Aorta (tissue), 5 donors: ENCODE measurements at regions not wholly inside any gene's neighbourhood (a gene's known extent, or its start where the extent isn't known, plus 50 kb on each side); places are given as distances from the start of the nearest gene placed in this dataset.

Source experiments
- ATAC-seq: fragments of 200-7000 bp; cut with Tn5 transposase; one replicate; pipeline ENCODE4 v1.9.1; 2022; ENCODE audit warnings: moderate library complexity; ENCODE audit not compliant: low FRiP score
- DNase-seq, 2 donors: peaks; one replicate each; pipeline ENCODE4 v3.0.0-alpha.2; 2020
- H3K27ac ChIP-seq, 2 donors: one replicate each; pipeline ENCODE4 v1.5.1; 2013; ENCODE audit warnings: low read length in 2 of 2, mild to moderate bottlenecking in 2 of 2, moderate library complexity in 2 of 2, control low read depth in 1 of 2, inconsistent platforms in 1 of 2, low read depth in 1 of 2
- H3K27me3 ChIP-seq, 2 donors: one replicate each; pipeline ENCODE4 v1.6.1; 2013; ENCODE audit warnings: control low read depth in 1 of 2, low read length in 1 of 2, mild to moderate bottlenecking in 1 of 2, moderate library complexity in 1 of 2; ENCODE audit not compliant: insufficient read depth in 2 of 2, control insufficient read depth in 1 of 2
- H3K36me3 ChIP-seq, 2 donors: one replicate each; pipeline ENCODE4 v1.6.1; 2013; ENCODE audit warnings: control low read depth in 1 of 2, low read length in 1 of 2, mild to moderate bottlenecking in 1 of 2; ENCODE audit not compliant: insufficient read depth in 2 of 2, control insufficient read depth in 1 of 2
- H3K4me1 ChIP-seq, 2 donors: one replicate each; pipeline ENCODE4 v1.6.1; 2013; ENCODE audit warnings: low read length in 2 of 2, control low read depth in 1 of 2, mild to moderate bottlenecking in 1 of 2, moderate library complexity in 1 of 2; ENCODE audit not compliant: insufficient read depth in 2 of 2, control insufficient read depth in 1 of 2
- H3K4me3 ChIP-seq, 2 donors: one replicate each; pipeline ENCODE4 v1.5.1; 2013; ENCODE audit warnings: low read length in 2 of 2, control low read depth in 1 of 2, mild to moderate bottlenecking in 1 of 2
- H3K9me3 ChIP-seq: one replicate; pipeline ENCODE4 v1.6.1; 2013; ENCODE audit warnings: mild to moderate bottlenecking, low read length; ENCODE audit not compliant: control insufficient read depth
- WGBS, 2 donors: extraction: QIAGEN DNeasy Blood & Tissue Kit; methylation state at CpG; one replicate each; pipeline ENCODE4 v1.1.7; 2013; 5-methylcytosine and 5-hydroxymethylcytosine counted together
- intact Hi-C, 2 donors: fragments of 100-400 bp; cut with DNase I; formaldehyde crosslinking; loops; one replicate each; pipeline versions ENCODE4 v1.14.2 to v1.15.0; 2022
- donor health status: healthy with polysubstance abuse.
- donor health status: Bipolar disorder and iron deficiency.
- donor health status: DM: no; HTN: no; CAD: no.
- donor health status: DM: no; HTN: no; CAD: no.
- donor health status: DM: yes; HTN: yes; CAD: no.

- intact Hi-C loops = no loop called here
- Histone ChIP-seq H3K4me1 (peaks cover 0 to 7% of the 10 kb centered on the region in 2 donors), H3K9me3 (no peaks in the 10 kb centered on the region), H3K4me3 (no peak overlapping the region), H3K27me3 (no peaks in the 10 kb centered on the region), H3K36me3 (no peaks in the 10 kb centered on the region), H3K27ac (no peak overlapping the region)
- ATAC-seq = peak; percentile 8
- no peak for DNase-seq
- 26 to 37% methylated on average over 6 of the region's 6 CpGs for WGBS, 2 donors
Observed at GRCh38 chr7:42700406-42701327, 211.2 kb downstream of the C7orf25 start.

- peaks cover 4 to 7% of the 10 kb centered on the region in 2 donors for H3K4me1 ChIP-seq
Observed at GRCh38 chr7:42699380-42700178, 212.3 kb downstream of the C7orf25 start.

GRCh38 chr7:42698600-42699374, 213.1 kb downstream of the C7orf25 start:
- no peaks in the 10 kb centered on the region for H3K9me3 ChIP-seq
- DNase-seq = no peak
- no peak for ATAC-seq
- WGBS, 2 donors = 76 to 78% methylated on average over 7 of the region's 7 CpGs
- intact Hi-C loops = loop anchor here (10.0 kb wide), 3 partner anchors 136 to 754 kb away; no protein-coding TSS in a partner anchor
- no peak overlapping the region for H3K27ac ChIP-seq
- H3K4me3 ChIP-seq = no peak overlapping the region
- peaks cover 4 to 7% of the 10 kb centered on the region in 2 donors for H3K4me1 ChIP-seq
- no peaks in the 10 kb centered on the region for H3K27me3 ChIP-seq
- no peaks in the 10 kb centered on the region for H3K36me3 ChIP-seq

More at GRCh38 chr7:42699380-42700178, 212.3 kb downstream of the C7orf25 start:
- no peaks in the 10 kb centered on the region for H3K36me3 ChIP-seq
- no peak overlapping the region for H3K4me3 ChIP-seq
- intact Hi-C loops = loop anchor here (10.0 kb wide), 3 partner anchors 135 to 755 kb away; no protein-coding TSS in a partner anchor
- H3K9me3 ChIP-seq = no peaks in the 10 kb centered on the region
- H3K27ac ChIP-seq = no peak overlapping the region
- DNase-seq (no peak), ATAC-seq (no peak)
- no peaks in the 10 kb centered on the region for H3K27me3 ChIP-seq
- WGBS, 2 donors = 31 to 39% methylated on average over 11 of the region's 11 CpGs

GRCh38 chr7:42694894-42695507, 216.9 kb downstream of the C7orf25 start:
- H3K9me3 ChIP-seq = no peaks in the 10 kb centered on the region
- H3K27me3 ChIP-seq = no peaks in the 10 kb centered on the region
- H3K4me1 ChIP-seq = peaks cover 0 to 4% of the 10 kb centered on the region in 2 donors
- H3K4me3 ChIP-seq = no peak overlapping the region
- DNase-seq = no peak
- ATAC-seq = no peak
- intact Hi-C loops = loop anchor here (5.0 to 10.0 kb wide), 5 partner anchors 140 to 750 kb away; no protein-coding TSS in a partner anchor
- no peak overlapping the region for H3K27ac ChIP-seq
- 43 to 46% methylated on average over 6 of the region's 6 CpGs for WGBS, 2 donors
- H3K36me3 ChIP-seq = no peaks in the 10 kb centered on the region

GRCh38 chr7:42693722-42694121, 218.1 kb downstream of the C7orf25 start:
- DNase-seq = no peak
- WGBS, 2 donors = 94 to 98% methylated on average over 5 of the region's 5 CpGs
- Histone ChIP-seq H3K9me3 (no peaks in the 10 kb centered on the region), H3K4me3 (no peak overlapping the region), H3K36me3 (no peaks in the 10 kb centered on the region), H3K27me3 (no peaks in the 10 kb centered on the region), H3K4me1 (peaks cover 0 to 4% of the 10 kb centered on the region in 2 donors), H3K27ac (no peak overlapping the region)
- intact Hi-C loops = loop anchor here (5.0 to 10.0 kb wide), 5 partner anchors 141 to 749 kb away; no protein-coding TSS in a partner anchor
- ATAC-seq = no peak

GRCh38 chr7:42692621-42693020, 219.2 kb downstream of the C7orf25 start:
- Histone ChIP-seq H3K4me3 (no peak overlapping the region), H3K27ac (no peak overlapping the region), H3K4me1 (peaks cover 0 to 4% of the 10 kb centered on the region in 2 donors), H3K9me3 (no peaks in the 10 kb centered on the region), H3K27me3 (no peaks in the 10 kb centered on the region), H3K36me3 (no peaks in the 10 kb centered on the region)
- DNase-seq = no peak
- intact Hi-C loops = loop anchor here (5.0 to 10.0 kb wide), 5 partner anchors 142 to 748 kb away; no protein-coding TSS in a partner anchor
- WGBS, 2 donors = 61 to 68% methylated on average over 5 of the region's 5 CpGs
- ATAC-seq = no peak

- Histone ChIP-seq H3K27ac (no peak overlapping the region), H3K4me1 (peaks cover 0 to 4% of the 10 kb centered on the region in 2 donors), H3K9me3 (no peaks in the 10 kb centered on the region), H3K36me3 (no peaks in the 10 kb centered on the region), H3K4me3 (no peak overlapping the region), H3K27me3 (no peaks in the 10 kb centered on the region)
- ATAC-seq (peak; percentile 21), DNase-seq (no peak)
- intact Hi-C loops = loop anchor here (5.0 to 10.0 kb wide), 5 partner anchors 144 to 746 kb away; no protein-coding TSS in a partner anchor
- 52 to 55% methylated on average over 11 of the region's 11 CpGs for WGBS, 2 donors
Observed at GRCh38 chr7:42690794-42691639, 220.9 kb downstream of the C7orf25 start.
